ENCODE measurements at regions not wholly inside any gene's neighbourhood (a gene's known extent, or its start where the extent isn't known, plus 50 kb on each side); places are given as distances from the start of the nearest gene placed in this dataset.

DNA sequence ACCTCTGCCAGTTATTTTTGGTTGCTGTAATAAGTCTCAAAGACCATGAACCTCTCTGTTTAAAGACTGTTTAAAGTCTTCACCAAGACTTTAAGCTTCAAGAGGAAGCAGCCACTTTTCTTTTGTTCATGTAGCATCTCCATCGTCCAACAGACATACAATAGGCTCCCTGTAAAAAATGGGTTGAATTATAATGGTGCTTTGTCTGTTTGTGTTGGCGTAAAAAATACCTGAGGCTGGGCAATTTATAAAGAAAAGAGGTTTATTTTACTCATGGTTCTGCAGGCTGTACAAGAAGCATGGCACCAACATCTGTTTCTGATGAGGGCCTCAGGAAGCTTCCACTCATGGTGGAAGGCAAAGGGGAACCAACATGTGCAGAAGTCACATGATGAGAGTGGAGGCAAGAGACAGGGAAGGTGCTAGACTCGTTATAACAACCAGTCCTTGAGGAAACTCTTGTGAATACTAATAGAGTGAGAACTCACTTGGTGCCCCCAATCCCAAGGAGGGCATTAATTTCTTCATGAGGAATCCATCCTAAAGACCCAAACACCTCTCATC lies 126.3 kb upstream of the RPS23 start:
- TF ChIP-seq, protein P1, sequence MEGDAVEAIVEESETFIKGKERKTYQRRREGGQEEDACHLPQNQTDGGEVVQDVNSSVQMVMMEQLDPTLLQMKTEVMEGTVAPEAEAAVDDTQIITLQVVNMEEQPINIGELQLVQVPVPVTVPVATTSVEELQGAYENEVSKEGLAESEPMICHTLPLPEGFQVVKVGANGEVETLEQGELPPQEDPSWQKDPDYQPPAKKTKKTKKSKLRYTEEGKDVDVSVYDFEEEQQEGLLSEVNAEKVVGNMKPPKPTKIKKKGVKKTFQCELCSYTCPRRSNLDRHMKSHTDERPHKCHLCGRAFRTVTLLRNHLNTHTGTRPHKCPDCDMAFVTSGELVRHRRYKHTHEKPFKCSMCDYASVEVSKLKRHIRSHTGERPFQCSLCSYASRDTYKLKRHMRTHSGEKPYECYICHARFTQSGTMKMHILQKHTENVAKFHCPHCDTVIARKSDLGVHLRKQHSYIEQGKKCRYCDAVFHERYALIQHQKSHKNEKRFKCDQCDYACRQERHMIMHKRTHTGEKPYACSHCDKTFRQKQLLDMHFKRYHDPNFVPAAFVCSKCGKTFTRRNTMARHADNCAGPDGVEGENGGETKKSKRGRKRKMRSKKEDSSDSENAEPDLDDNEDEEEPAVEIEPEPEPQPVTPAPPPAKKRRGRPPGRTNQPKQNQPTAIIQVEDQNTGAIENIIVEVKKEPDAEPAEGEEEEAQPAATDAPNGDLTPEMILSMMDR (IDR thresholded peaks at IDR 0.05), result no peak
- TF ChIP-seq EZH2phosphoT487 (IDR thresholded peaks at IDR 0.05), result no peak
- TF ChIP-seq EZH2 (IDR thresholded peaks at IDR 0.05), result no peak
